SK-N-SH treated with all-trans-retinoic acid at 6 μM for 48 hours (cell line): ENCODE measurements at regions not wholly inside any gene's neighbourhood (a gene's known extent, or its start where the extent isn't known, plus 50 kb on each side); places are given as distances from the start of the nearest gene placed in this dataset.

Experiments used
- ATAC-seq: fragments of 200-7000 bp; cut with Tn5 transposase; 3 replicates; pipeline ENCODE4 v1.9.1; 2020; ENCODE audit warnings: mild to moderate bottlenecking, moderate library complexity
- ARNTL ChIP-seq: fragments of 450-650 bp; formaldehyde crosslinking; IDR thresholded peaks from 2 replicates; pipeline ENCODE4 v1.5.0; 2020; ENCODE audit warnings: low read depth, mild to moderate bottlenecking, moderate library complexity, borderline replicate concordance
- BACH2 ChIP-seq: fragments of 250-450 bp; sonication (Bioruptor Pico); IDR thresholded peaks from 2 replicates; pipeline ENCODE4 v1.9.0; 2021; ENCODE audit warnings: mild to moderate bottlenecking, borderline replicate concordance
- CSDC2 ChIP-seq: fragments of 250-450 bp; sonication (Bioruptor Pico); IDR thresholded peaks from 2 replicates; pipeline ENCODE4 v1.5.0; 2020; ENCODE audit warnings: mild to moderate bottlenecking, moderate library complexity
- GLIS3 ChIP-seq: fragments of 250-450 bp; sonication (Bioruptor Pico); IDR thresholded peaks from 2 replicates; pipeline ENCODE4 v1.5.0; 2020; ENCODE audit warnings: mild to moderate bottlenecking, moderate library complexity
- ISL1 ChIP-seq: fragments of 250-450 bp; sonication (Bioruptor Pico); IDR thresholded peaks from 2 replicates; pipeline ENCODE4 v2.1.2; 2022; ENCODE audit warnings: mild to moderate bottlenecking, moderate library complexity
- OSR1 ChIP-seq: fragments of 250-450 bp; sonication (Bioruptor Pico); IDR thresholded peaks from 2 replicates; pipeline ENCODE4 v1.8.0; 2022; ENCODE audit warnings: moderate library complexity, mild to moderate bottlenecking, inconsistent platforms
- PPARA ChIP-seq: fragments of 250-450 bp; sonication (Bioruptor Pico); IDR thresholded peaks from 2 replicates; pipeline ENCODE4 v1.5.0; 2020; ENCODE audit warnings: mild to moderate bottlenecking, borderline replicate concordance
- RARB ChIP-seq: fragments of 250-450 bp; sonication (Bioruptor Pico); IDR thresholded peaks from 2 replicates; pipeline ENCODE4 v1.8.0; 2021; ENCODE audit warnings: mild to moderate bottlenecking, moderate library complexity
- TOX ChIP-seq: fragments of 250-450 bp; sonication (Bioruptor Pico); IDR thresholded peaks from 2 replicates; pipeline ENCODE4 v1.8.0; 2021; ENCODE audit warnings: mild to moderate bottlenecking, moderate library complexity, borderline replicate concordance
- ZC3H10 ChIP-seq: fragments of 250-450 bp; sonication (Bioruptor Pico); IDR thresholded peaks from 2 replicates; pipeline ENCODE4 v1.5.1; 2021; ENCODE audit warnings: mild to moderate bottlenecking, moderate library complexity
- ZFP3 ChIP-seq: fragments of 250-450 bp; sonication (Bioruptor Pico); IDR thresholded peaks from 2 replicates; pipeline ENCODE4 v1.5.0; 2020; ENCODE audit warnings: mild to moderate bottlenecking, moderate library complexity
- ZFP30 ChIP-seq: fragments of 450-650 bp; formaldehyde crosslinking; IDR thresholded peaks from 2 replicates; pipeline ENCODE4 v1.5.0; 2022; ENCODE audit warnings: mild to moderate bottlenecking, moderate library complexity
- ZNF565 ChIP-seq: fragments of 450-650 bp; formaldehyde crosslinking; conservative IDR thresholded peaks from 2 replicates; pipeline ENCODE4 v1.5.0; 2020; ENCODE audit warnings: low read depth, mild to moderate bottlenecking, moderate library complexity
- ZNF70 ChIP-seq: fragments of 450-650 bp; formaldehyde crosslinking; IDR thresholded peaks from 2 replicates; pipeline ENCODE4 v1.5.0; 2020; ENCODE audit warnings: mild to moderate bottlenecking, moderate library complexity
- ZNF8 ChIP-seq: fragments of 450-650 bp; formaldehyde crosslinking; IDR thresholded peaks from 2 replicates; pipeline ENCODE4 v1.5.0; 2020; ENCODE audit warnings: mild to moderate bottlenecking, moderate library complexity
- TF ChIP-seq, protein P1 (sequence below): fragments of 250-450 bp; sonication (Bioruptor Pico); IDR thresholded peaks from 2 replicates; pipeline ENCODE4 v1.5.0; 2020; ENCODE audit warnings: mild to moderate bottlenecking, moderate library complexity
- TF ChIP-seq, protein P2 (sequence below): fragments of 250-450 bp; sonication (Bioruptor Pico); IDR thresholded peaks from 2 replicates; pipeline ENCODE4 v1.8.0; 2021; ENCODE audit warnings: low read depth, mild to moderate bottlenecking, moderate library complexity, borderline replicate concordance
- TF ChIP-seq, protein P3 (sequence below): fragments of 250-450 bp; sonication (Bioruptor Pico); IDR thresholded peaks from 2 replicates; pipeline ENCODE4 v1.5.1; 2020; ENCODE audit warnings: low read depth, mild to moderate bottlenecking, moderate library complexity

DNA sequence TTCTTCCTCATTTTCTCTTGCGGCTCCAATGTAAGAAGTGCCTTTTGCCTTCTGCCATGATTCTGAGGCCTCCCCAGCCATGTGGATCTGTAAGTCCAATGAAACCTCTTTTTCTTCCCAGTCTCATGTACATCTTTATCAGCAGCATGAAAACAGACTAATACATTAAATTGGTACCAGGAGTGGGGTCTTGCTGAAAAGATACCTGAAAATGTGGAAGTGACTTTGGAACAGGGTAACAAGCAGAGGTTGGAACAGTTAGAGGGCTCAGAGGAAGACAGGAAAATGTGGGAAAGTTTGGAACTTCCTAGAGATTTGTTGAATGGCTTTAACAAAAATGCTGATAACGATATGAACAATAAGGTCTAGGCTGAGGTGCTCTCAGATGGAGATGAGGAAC is 316.7 kb upstream of the HS3ST5 start:
- no peak for TF ChIP-seq CSDC2
- TF ChIP-seq BACH2 (CRISPR knock-in tag): no peak
- TF ChIP-seq PPARA (CRISPR knock-in tag): no peak
- no peak for TF ChIP-seq ZFP30
- TF ChIP-seq, protein P1, sequence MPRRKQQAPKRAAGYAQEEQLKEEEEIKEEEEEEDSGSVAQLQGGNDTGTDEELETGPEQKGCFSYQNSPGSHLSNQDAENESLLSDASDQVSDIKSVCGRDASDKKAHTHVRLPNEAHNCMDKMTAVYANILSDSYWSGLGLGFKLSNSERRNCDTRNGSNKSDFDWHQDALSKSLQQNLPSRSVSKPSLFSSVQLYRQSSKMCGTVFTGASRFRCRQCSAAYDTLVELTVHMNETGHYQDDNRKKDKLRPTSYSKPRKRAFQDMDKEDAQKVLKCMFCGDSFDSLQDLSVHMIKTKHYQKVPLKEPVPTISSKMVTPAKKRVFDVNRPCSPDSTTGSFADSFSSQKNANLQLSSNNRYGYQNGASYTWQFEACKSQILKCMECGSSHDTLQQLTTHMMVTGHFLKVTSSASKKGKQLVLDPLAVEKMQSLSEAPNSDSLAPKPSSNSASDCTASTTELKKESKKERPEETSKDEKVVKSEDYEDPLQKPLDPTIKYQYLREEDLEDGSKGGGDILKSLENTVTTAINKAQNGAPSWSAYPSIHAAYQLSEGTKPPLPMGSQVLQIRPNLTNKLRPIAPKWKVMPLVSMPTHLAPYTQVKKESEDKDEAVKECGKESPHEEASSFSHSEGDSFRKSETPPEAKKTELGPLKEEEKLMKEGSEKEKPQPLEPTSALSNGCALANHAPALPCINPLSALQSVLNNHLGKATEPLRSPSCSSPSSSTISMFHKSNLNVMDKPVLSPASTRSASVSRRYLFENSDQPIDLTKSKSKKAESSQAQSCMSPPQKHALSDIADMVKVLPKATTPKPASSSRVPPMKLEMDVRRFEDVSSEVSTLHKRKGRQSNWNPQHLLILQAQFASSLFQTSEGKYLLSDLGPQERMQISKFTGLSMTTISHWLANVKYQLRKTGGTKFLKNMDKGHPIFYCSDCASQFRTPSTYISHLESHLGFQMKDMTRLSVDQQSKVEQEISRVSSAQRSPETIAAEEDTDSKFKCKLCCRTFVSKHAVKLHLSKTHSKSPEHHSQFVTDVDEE (CRISPR knock-in tag): no peak
- TF ChIP-seq, protein P2, sequence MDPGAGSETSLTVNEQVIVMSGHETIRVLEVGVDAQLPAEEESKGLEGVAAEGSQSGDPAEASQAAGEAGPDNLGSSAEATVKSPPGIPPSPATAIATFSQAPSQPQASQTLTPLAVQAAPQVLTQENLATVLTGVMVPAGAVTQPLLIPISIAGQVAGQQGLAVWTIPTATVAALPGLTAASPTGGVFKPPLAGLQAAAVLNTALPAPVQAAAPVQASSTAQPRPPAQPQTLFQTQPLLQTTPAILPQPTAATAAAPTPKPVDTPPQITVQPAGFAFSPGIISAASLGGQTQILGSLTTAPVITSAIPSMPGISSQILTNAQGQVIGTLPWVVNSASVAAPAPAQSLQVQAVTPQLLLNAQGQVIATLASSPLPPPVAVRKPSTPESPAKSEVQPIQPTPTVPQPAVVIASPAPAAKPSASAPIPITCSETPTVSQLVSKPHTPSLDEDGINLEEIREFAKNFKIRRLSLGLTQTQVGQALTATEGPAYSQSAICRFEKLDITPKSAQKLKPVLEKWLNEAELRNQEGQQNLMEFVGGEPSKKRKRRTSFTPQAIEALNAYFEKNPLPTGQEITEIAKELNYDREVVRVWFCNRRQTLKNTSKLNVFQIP (CRISPR knock-in tag): no peak
- TF ChIP-seq ARNTL: no peak
- no peak for TF ChIP-seq ZNF565 (CRISPR knock-in tag)
- TF ChIP-seq, all 23 proteins: peak for 0
- ATAC-seq: no peak

DNA sequence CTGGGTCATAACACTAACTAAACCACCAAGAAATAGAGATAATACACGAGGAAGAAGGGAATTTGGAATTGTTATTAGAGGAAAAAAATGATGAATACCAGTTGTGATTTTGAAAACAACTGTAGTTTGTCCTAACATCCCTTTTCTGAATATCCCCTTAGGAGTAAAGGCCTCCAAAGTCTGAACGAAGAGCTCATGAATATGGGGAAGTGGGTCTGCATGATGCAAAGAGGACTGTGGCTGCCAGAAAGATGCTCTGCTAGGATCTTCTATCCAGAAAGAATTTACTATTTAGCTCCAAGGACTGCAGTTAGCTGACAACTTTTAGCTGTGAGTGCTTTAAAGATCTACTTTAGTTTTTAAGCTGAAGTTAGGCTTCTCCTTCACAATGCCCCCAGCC is 308.8 kb upstream of the HS3ST5 start:
- no peak for ATAC-seq
- TF ChIP-seq ZFP30 (no peak), RARB (CRISPR knock-in tag) (no peak), OSR1 (CRISPR knock-in tag) (no peak), GLIS3 (no peak), ZNF8 (CRISPR knock-in tag) (no peak), ARNTL (no peak), ISL1 (CRISPR knock-in tag) (no peak), ZC3H10 (no peak), BACH2 (CRISPR knock-in tag) (no peak), TOX (CRISPR knock-in tag) (no peak), ZFP3 (CRISPR knock-in tag) (no peak), ZNF565 (CRISPR knock-in tag) (no peak), PPARA (CRISPR knock-in tag) (no peak)
- TF ChIP-seq, protein P3, sequence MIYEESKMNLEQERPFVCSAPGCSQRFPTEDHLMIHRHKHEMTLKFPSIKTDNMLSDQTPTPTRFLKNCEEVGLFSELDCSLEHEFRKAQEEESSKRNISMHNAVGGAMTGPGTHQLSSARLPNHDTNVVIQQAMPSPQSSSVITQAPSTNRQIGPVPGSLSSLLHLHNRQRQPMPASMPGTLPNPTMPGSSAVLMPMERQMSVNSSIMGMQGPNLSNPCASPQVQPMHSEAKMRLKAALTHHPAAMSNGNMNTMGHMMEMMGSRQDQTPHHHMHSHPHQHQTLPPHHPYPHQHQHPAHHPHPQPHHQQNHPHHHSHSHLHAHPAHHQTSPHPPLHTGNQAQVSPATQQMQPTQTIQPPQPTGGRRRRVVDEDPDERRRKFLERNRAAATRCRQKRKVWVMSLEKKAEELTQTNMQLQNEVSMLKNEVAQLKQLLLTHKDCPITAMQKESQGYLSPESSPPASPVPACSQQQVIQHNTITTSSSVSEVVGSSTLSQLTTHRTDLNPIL (CRISPR knock-in tag): no peak
- TF ChIP-seq, all 23 proteins: peak for 0

DNA sequence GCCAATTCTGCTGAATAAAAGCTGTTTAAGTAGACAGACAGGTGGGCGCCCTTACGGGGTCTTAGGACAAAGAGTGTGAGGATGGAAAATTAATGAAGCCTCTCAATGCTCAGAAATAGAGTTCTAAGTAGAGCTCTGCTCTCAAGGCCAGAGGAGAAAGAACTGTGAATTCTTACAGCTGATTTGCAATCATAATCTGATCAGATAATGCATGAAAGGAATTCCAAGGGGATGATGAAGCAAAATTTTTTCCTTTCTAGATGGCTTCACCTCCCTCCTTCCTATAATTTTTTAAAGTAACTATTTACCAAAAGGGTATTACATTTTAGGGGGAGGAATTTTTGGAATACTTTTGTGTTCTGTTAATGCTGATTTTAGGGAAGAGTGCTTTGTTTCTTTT is 308.1 kb upstream of the HS3ST5 start:
- no peak for ATAC-seq

DNA sequence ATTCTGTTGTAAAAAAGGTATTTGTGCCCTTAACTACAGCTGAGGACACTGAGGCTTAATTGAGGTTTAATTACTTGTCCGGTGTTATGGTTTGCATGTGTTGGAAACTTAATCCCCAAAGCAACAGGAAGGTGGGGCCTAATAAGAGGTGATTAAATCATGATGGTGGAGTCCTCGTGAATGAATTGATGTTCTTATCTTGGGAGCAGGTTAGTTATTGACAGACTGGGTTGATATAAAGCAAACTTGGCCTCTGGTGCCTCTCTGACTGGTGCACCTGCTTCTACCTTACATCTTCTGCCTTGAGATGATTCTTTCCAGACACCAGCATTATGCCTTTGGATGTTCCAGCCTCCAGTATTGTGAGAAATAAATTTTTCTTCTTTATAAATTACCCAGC is 306.5 kb upstream of the HS3ST5 start:
- TF ChIP-seq ZNF8 (CRISPR knock-in tag) (no peak), RARB (CRISPR knock-in tag) (no peak), PPARA (CRISPR knock-in tag) (no peak), ARNTL (no peak), ZNF70 (CRISPR knock-in tag) (no peak), ISL1 (CRISPR knock-in tag) (no peak), ZNF565 (CRISPR knock-in tag) (no peak)
- TF ChIP-seq, protein P1 (CRISPR knock-in tag): no peak
- TF ChIP-seq, protein P2 (CRISPR knock-in tag): no peak

More for the DNA sequence above, 308.1 kb upstream of the HS3ST5 start:
- TF ChIP-seq, protein P1 (CRISPR knock-in tag): no peak
- peak; percentile 55 for TF ChIP-seq ISL1 (CRISPR knock-in tag)
- TF ChIP-seq, all 23 proteins: peak for 1

More for the DNA sequence above, 306.5 kb upstream of the HS3ST5 start:
- ATAC-seq: no peak
